GM12891 (cell line): ENCODE measurements at regions not wholly inside any gene's neighbourhood (a gene's known extent, or its start where the extent isn't known, plus 50 kb on each side); places are given as distances from the start of the nearest gene placed in this dataset.

ENCODE experiments used
- DNase-seq: peaks from one replicate; pipeline ENCODE4 v3.0.0; 2011; ENCODE audit warnings: low spot score; ENCODE audit not compliant: insufficient read length
- FAIRE-seq: peaks from 2 replicates; lab custom pipeline; 2011; peaks lifted over from hg19 to GRCh38; lab: Jason Lieb, UNC
- PAX5 ChIP-seq: IDR thresholded peaks from 2 replicates; pipeline ENCODE4 v1.6.1; 2011; ENCODE audit warnings: low read length, moderate library complexity, mild to moderate bottlenecking; ENCODE audit not compliant: insufficient read depth, severe bottlenecking
- POLR2A ChIP-seq: IDR thresholded peaks from 2 replicates; pipeline ENCODE4 v1.6.1; 2011; ENCODE audit warnings: low read depth, low read length, control low read depth
- POLR2AphosphoS5 ChIP-seq: IDR thresholded peaks from 2 replicates; pipeline ENCODE4 v1.6.1; 2011; ENCODE audit warnings: low read depth, low read length, control low read depth
- POU2F2 ChIP-seq: IDR thresholded peaks from 2 replicates; pipeline ENCODE4 v1.6.1; 2011; ENCODE audit warnings: low read depth, mild to moderate bottlenecking, control low read depth, low read length, moderate library complexity
- SPI1 ChIP-seq: IDR thresholded peaks from 2 replicates; pipeline ENCODE4 v1.6.1; 2011; ENCODE audit warnings: low read depth, low read length, control low read depth
- TAF1 ChIP-seq: IDR thresholded peaks from 2 replicates; pipeline ENCODE4 v1.6.1; 2011; ENCODE audit warnings: low read depth, low read length, control low read depth

DNA sequence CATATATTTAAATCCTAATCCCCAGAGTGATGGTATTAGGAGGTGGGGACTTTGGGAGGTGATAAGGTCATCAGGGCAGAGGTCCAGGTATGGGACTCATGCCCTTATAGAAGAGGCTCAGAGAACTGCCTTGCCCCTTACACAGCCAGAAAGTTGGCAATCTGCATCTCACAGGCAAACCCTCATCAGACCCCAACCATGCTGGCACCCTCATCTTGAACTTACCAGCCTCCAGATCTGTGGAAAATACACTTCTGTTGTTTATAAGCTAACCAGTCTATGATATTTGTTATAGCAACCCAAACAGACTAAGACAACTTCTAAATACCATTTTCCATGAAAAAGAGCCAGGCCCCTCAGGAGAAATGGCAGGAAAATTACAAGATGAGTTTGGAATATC is 69.3 kb upstream of the PRDX6 start:
- FAIRE-seq (no peak), DNase-seq (no peak)
- no peak for TF ChIP-seq POU2F2
- no peak for TF ChIP-seq SPI1
- no peak for TF ChIP-seq PAX5
- TF ChIP-seq TAF1: no peak
- TF ChIP-seq POLR2AphosphoS5: no peak
- no peak for TF ChIP-seq POLR2A

DNA sequence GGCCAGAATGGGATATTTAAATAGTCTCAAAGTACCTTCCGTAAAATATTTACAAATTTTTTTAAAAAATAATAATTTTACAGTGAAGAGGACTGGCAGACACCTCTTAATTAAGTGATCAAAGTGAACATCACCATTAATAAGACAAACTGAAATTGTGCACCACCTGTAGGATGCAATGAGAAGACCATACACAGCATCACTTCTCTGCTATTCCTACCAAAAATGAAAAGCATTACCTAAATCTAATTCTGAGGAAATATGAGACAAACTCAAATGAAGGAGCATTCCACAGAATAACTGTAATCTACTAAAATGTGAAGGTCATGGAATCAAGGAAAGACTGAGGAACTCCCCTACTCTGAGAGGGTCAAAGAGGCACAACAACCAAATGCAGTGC is 68.2 kb upstream of the PRDX6 start:
- DNase-seq (no peak), FAIRE-seq (peak; percentile 23)
- TF ChIP-seq PAX5 (no peak), SPI1 (no peak), TAF1 (no peak), POLR2AphosphoS5 (no peak), POU2F2 (no peak), POLR2A (no peak)

DNA sequence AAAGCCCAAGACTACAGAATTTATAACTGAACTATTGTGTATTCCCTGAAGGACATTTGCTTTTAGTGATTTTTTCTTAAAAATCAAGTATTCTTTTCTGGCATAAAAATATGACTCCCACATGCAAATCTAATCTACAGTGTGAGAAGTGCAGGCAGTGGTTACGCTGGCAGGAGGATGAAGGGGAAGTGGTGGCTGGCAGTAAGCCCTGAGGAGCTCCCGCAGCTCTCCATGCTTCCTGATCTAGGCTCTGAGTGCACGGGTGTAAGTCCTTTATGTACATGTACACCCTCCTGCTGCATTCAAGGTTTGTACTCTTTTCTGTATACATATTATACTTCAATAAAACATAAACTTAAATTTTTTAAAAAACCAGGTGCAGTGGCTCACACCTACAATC is 67.5 kb upstream of the PRDX6 start:
- no peak for FAIRE-seq
- TF ChIP-seq PAX5 (no peak), SPI1 (peak; percentile 80), POLR2AphosphoS5 (no peak), POU2F2 (peak; percentile 44; the same call in 1 of the 2 replicates)
- no peak for DNase-seq

DNA sequence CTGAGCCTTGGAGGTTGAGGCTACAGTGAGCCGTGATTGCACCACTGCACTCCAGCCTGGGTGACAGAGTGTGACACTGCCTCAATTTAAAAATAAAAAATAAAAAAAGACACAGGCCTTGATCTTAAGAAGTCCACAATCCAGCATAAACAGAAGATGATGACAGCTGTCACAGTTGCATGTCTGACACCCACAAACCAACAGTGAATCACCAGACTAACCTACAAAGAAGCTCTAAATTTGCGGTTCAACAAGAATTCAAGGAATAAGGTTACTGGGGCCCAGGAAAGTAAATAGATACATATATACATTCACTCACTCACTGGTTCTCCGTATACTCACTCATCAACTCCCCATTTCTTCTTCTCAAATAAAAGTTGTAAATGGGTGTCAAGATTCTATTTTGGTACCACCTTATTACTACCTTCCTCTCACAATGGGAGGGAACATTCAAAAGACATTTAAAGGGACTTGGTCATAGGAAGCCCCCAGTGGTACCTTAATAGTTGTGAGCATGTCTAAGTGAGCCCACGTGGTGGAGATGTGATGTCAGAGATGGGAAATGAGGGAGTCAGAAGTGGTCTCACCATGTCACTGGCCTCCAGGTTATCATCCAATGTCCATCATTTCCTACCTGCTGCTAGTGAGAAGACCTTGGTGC is 66.9 kb upstream of the PRDX6 start:
- no peak for DNase-seq
- TF ChIP-seq POU2F2 (no peak), PAX5 (no peak)
- FAIRE-seq: peak; percentile 87

DNA sequence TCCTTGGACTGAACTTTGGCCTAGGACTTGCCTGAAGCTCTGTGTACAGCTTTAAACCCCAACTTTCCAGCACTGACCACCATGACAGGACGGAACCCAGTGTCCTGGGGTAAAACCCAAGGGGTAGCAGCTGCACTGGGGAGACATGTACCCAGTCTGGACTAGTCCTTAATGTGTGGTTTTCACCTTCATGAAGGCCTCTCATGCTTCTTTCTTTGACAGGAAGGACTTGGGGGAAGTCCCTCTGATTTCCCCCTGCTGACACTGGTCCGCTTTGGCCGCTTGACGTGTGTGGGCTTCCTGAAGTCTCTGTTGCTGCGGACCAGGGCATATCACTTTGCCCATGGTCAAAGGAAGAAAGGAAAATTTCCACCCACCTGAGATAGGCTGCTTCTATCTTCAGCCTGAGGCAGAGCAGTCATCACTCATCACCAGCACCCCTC is 66.3 kb upstream of the PRDX6 start:
- TF ChIP-seq POLR2AphosphoS5: peak; percentile 61; the same call in 1 of the 2 replicates
- peak; percentile 51 for TF ChIP-seq POU2F2
- peak; percentile 75; the same call in 1 of the 2 replicates for TF ChIP-seq TAF1
- peak; percentile 79 for TF ChIP-seq POLR2A
- TF ChIP-seq PAX5: peak; percentile 9
- peak; percentile 45; the same call in 1 of the 2 replicates for TF ChIP-seq SPI1
- DNase-seq: no peak
- no peak for FAIRE-seq

DNA sequence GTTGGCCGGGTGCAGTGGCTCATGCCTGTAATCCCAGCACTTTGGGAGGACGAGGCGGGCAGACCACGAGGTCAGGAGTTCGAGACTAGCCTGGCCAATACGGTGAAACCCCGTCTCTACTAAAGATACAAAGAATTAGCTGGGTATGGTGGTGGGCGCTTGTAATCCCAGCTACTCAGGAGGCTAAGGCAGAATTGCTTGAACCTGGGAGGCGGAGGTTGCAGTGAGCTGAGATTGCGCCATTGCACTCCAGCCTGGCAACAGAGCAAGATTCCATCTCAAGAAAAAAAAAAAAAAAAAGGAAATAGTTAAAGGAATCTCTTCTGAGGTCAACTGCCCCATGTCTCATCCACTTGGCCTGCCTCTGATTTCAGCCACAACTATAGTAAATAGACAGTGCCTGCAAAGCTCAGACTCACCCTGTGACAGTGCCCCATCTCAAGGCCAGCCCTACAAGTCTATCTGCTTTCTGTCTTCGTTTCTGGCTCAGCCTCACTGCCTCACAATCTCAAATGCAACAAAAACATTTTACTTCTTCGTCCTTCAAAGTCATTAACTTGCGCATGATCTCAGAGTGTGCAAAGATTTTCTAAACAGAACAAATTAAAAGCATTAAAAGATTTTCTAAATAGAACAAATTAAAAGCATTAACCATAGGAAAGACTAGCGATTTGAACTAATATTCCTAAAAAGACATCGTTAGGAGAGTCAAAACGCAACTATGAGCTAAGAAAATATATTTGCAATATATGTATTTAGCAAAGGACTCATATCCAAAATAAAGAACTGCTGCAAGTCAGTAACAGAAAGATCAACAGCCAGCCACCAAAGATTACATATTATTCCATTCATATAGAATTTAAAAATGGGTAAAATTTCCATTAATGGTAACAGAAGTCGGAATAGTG is 65.0 kb upstream of the PRDX6 start:
- no peak for FAIRE-seq
- no peak for DNase-seq
- no peak for TF ChIP-seq POU2F2

DNA sequence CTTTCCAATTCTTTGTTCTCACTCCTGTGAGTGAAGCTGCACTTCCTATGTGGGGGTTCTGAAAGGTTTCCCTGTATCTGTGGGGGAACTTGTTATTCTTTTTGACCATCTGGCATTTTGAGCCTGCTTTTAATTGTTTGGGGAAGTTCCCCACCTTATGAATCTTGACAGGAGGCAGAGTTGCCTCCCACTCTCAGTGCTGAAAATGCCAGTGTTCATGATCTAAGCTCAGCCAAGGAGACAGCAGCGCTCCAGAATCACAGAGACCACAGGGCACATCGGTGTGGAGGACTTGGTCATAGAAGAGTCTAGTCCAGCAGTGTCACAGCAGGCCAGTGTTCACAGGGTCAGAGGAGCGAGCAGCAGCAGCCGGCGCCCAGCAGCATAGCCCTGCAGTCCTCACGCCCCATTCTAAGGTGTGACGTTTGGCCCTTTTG is 63.8 kb upstream of the PRDX6 start:
- TF ChIP-seq PAX5 (no peak), SPI1 (peak; percentile 50), POLR2A (no peak; the same call in 1 of the 2 replicates), POLR2AphosphoS5 (peak; percentile 71; the same call in 1 of the 2 replicates), TAF1 (peak; percentile 43; the same call in 1 of the 2 replicates), POU2F2 (no peak)
- peak; percentile 90 for FAIRE-seq

DNA sequence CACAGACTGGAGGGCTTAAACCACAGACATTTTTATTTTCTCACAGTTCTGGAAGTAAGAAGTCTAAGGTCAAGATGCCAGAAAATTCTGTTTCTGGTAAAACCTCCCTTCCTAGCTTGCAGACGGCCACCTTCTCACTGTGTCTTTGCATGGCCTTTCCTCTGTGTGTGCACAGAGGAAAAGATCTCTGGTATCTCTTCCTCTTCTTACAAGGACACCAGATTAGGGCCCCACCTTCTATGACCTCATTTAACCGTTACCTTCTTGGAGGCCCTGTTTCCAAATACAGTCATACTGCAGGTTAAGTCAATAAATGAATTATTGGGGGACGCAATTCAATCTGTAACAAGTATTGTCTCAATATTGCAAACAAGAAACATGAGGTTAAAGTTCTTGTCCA is 63.0 kb upstream of the PRDX6 start:
- no peak for DNase-seq
- TF ChIP-seq POLR2AphosphoS5 (peak; percentile 90), SPI1 (peak; percentile 91), PAX5 (no peak), TAF1 (peak; percentile 86), POU2F2 (peak; percentile 83), POLR2A (peak; percentile 84; the same call in 1 of the 2 replicates)
- FAIRE-seq: no peak

More for the DNA sequence above, 63.8 kb upstream of the PRDX6 start:
- no peak for DNase-seq

DNA sequence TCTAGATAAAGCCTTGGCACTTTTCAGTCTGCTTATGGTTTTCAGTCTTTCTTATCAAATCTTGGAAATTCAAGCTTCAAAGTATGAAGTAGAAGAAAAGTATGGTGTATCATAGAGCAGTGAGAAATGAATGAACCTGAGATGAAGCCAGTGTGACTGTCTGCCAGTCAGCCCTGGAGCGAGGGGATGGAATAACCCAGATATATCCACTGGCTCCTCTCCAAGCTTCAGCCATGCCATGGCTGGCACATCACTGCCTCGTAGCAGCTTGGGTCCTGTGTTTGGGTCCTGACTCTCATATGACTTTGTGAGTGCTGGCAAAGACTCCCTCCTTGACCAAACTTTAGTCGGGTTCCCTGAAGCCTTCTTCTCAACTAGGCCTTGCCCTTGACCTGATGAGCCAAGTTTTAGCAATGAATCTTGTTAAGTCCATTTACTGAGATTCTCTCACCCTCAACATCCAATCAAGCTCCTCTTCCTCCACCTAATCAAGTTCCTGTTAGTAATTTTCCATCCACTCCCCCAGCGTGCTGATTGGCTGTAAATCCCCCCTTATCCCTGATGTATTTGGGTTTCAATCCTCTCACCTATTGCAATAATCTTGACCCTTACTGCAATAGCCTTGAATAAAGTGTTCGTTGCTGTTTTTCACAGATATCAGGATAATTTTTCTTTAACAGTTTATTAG is 62.5 kb upstream of the PRDX6 start:
- DNase-seq: no peak
- TF ChIP-seq POLR2A: no peak
- FAIRE-seq: peak; percentile 76

DNA sequence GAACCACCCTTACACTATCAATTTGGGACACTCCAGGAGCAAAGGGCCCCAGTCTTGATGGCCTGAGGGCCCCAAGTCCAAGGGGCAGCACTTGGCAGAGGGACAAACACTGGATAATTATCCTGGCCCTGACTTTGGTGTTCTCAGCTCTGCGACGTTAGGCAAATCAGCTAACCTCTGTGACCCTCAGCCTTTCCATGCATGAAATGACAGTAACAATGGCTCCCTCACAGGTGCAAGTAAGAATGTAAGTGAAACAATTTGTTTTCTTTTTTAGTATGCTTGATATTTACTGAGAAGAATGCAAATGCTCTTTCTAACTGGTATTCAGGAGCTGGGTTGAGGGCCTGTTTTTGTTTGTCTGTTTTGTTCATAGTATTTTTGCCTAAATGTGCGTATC is 61.6 kb upstream of the PRDX6 start:
- DNase-seq (no peak), FAIRE-seq (peak; percentile 69)
- TF ChIP-seq POU2F2 (peak; percentile 93), SPI1 (no peak), POLR2A (no peak), PAX5 (peak; percentile 72), POLR2AphosphoS5 (no peak), TAF1 (no peak)
